Breast epithelium (tissue), 4 donors: ENCODE measurements at regions not wholly inside any gene's neighbourhood (a gene's known extent, or its start where the extent isn't known, plus 50 kb on each side); places are given as distances from the start of the nearest gene placed in this dataset.

Experiments
- DNase-seq, 2 donors: peaks; one replicate each; pipeline ENCODE4 v3.0.0-alpha.2; 2019; ENCODE audit warnings: low spot score in 2 of 2
- H3K27ac ChIP-seq, 2 donors: fragments of 200-600 bp; sonication (generic) in 1 of 2; one replicate each; pipeline ENCODE4 v1.5.1; 2016 to 2019; ENCODE audit warnings: mild to moderate bottlenecking in 1 of 2
- H3K27me3 ChIP-seq, 2 donors: fragments of 200-600 bp; sonication (generic) in 1 of 2; one replicate each; pipeline versions ENCODE4 v1.5.1 to v1.6.0; 2017 to 2019; ENCODE audit warnings: control low read depth in 1 of 2, mild to moderate bottlenecking in 1 of 2
- H3K36me3 ChIP-seq: fragments of 200-600 bp; one replicate; pipeline ENCODE4 v1.5.1; 2019
- H3K4me1 ChIP-seq, 2 donors: fragments of 200-600 bp; sonication (generic); one replicate each; pipeline ENCODE4 v1.5.1; 2016 to 2019; ENCODE audit warnings: control low read depth in 1 of 2
- H3K4me3 ChIP-seq, 3 donors: fragments of 200-600 bp; sonication (generic); 1 replicate in 2 of 3; 2 replicates in 1 of 3; pipeline ENCODE4 v1.5.1; 2016 to 2019; ENCODE audit warnings: mild to moderate bottlenecking in 3 of 3, moderate library complexity in 2 of 3
- H3K9me3 ChIP-seq, 2 donors: fragments of 200-600 bp; sonication (generic) in 1 of 2; one replicate each; pipeline ENCODE4 v1.5.1; 2016 to 2019; ENCODE audit warnings: control low read depth in 1 of 2
- POLR2A ChIP-seq: fragments of 450-650 bp; IDR thresholded peaks from one replicate; pipeline ENCODE4 v1.6.1; 2016; ENCODE audit warnings: antibody characterized with exemption, mild to moderate bottlenecking, moderate library complexity
- POLR2AphosphoS5 ChIP-seq, 3 donors: sonication (generic); formaldehyde crosslinking; IDR thresholded peaks; one replicate each; pipeline ENCODE4 v1.6.1; 2017; ENCODE audit warnings: antibody characterized with exemption in 3 of 3
- intact Hi-C: fragments of 100-400 bp; cut with DNase I; formaldehyde crosslinking; loops from one replicate; pipeline ENCODE4 v1.15.1; 2023; ENCODE audit warnings: low total_unique reads
- TF ChIP-seq, protein P1 (sequence below), 3 donors: fragments of 450-650 bp; IDR thresholded peaks; one replicate each; pipeline ENCODE4 v1.5.1; 2016 to 2017; ENCODE audit warnings: antibody characterized with exemption in 3 of 3, mild to moderate bottlenecking in 3 of 3, moderate library complexity in 3 of 3

- H3K9me3 ChIP-seq, result no peaks in the 10 kb centered on the region
- intact Hi-C loops, result no loop called here
- no peaks in the 10 kb centered on the region for H3K4me1 ChIP-seq
- H3K36me3 ChIP-seq, result no peaks in the 10 kb centered on the region
- no peak overlapping the region for H3K4me3 ChIP-seq
- TF ChIP-seq POLR2A (no peak), POLR2AphosphoS5 (IDR thresholded peaks at IDR 0.05) (no peak)
- TF ChIP-seq, protein P1, sequence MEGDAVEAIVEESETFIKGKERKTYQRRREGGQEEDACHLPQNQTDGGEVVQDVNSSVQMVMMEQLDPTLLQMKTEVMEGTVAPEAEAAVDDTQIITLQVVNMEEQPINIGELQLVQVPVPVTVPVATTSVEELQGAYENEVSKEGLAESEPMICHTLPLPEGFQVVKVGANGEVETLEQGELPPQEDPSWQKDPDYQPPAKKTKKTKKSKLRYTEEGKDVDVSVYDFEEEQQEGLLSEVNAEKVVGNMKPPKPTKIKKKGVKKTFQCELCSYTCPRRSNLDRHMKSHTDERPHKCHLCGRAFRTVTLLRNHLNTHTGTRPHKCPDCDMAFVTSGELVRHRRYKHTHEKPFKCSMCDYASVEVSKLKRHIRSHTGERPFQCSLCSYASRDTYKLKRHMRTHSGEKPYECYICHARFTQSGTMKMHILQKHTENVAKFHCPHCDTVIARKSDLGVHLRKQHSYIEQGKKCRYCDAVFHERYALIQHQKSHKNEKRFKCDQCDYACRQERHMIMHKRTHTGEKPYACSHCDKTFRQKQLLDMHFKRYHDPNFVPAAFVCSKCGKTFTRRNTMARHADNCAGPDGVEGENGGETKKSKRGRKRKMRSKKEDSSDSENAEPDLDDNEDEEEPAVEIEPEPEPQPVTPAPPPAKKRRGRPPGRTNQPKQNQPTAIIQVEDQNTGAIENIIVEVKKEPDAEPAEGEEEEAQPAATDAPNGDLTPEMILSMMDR (IDR thresholded peaks at IDR 0.05), result no peak
- H3K27ac ChIP-seq, result no peak overlapping the region
- H3K27me3 ChIP-seq, result no peaks in the 10 kb centered on the region
- DNase-seq, result no peak
Observed at GRCh38 chr7:81299711-81300110, 380.9 kb upstream of the SEMA3C start.

- DNase-seq, result no peak
- intact Hi-C loops, result no loop called here
- Histone ChIP-seq H3K9me3 (no peaks in the 10 kb centered on the region), H3K36me3 (no peaks in the 10 kb centered on the region), H3K27ac (no peak overlapping the region), H3K27me3 (no peaks in the 10 kb centered on the region), H3K4me3 (no peak overlapping the region), H3K4me1 (no peaks in the 10 kb centered on the region)
- TF ChIP-seq POLR2A (no peak), POLR2AphosphoS5 (IDR thresholded peaks at IDR 0.05) (no peak)
- TF ChIP-seq, protein P1 (IDR thresholded peaks at IDR 0.05), result no peak
Observed at GRCh38 chr7:81298951-81299666, 380.3 kb upstream of the SEMA3C start.

GRCh38 chr7:81297317-81297716 lies 378.5 kb upstream of the SEMA3C start:
- Histone ChIP-seq H3K36me3 (no peaks in the 10 kb centered on the region), H3K9me3 (no peaks in the 10 kb centered on the region), H3K27ac (no peak overlapping the region), H3K4me1 (no peaks in the 10 kb centered on the region), H3K4me3 (no peak overlapping the region), H3K27me3 (no peaks in the 10 kb centered on the region)
- TF ChIP-seq POLR2A (no peak), POLR2AphosphoS5 (IDR thresholded peaks at IDR 0.05) (no peak)
- TF ChIP-seq, protein P1 (IDR thresholded peaks at IDR 0.05), result no peak
- intact Hi-C loops, result no loop called here
- no peak for DNase-seq

GRCh38 chr7:81296726-81297125 lies 377.9 kb upstream of the SEMA3C start:
- H3K27me3 ChIP-seq, result no peaks in the 10 kb centered on the region
- TF ChIP-seq, protein P1 (IDR thresholded peaks at IDR 0.05), result no peak
- TF ChIP-seq POLR2A, result no peak
- DNase-seq, result no peak
- no peaks in the 10 kb centered on the region for H3K36me3 ChIP-seq
- H3K9me3 ChIP-seq, result no peaks in the 10 kb centered on the region
- no peak overlapping the region for H3K27ac ChIP-seq
- no peak overlapping the region for H3K4me3 ChIP-seq
- intact Hi-C loops, result no loop called here
- no peaks in the 10 kb centered on the region for H3K4me1 ChIP-seq

DNA sequence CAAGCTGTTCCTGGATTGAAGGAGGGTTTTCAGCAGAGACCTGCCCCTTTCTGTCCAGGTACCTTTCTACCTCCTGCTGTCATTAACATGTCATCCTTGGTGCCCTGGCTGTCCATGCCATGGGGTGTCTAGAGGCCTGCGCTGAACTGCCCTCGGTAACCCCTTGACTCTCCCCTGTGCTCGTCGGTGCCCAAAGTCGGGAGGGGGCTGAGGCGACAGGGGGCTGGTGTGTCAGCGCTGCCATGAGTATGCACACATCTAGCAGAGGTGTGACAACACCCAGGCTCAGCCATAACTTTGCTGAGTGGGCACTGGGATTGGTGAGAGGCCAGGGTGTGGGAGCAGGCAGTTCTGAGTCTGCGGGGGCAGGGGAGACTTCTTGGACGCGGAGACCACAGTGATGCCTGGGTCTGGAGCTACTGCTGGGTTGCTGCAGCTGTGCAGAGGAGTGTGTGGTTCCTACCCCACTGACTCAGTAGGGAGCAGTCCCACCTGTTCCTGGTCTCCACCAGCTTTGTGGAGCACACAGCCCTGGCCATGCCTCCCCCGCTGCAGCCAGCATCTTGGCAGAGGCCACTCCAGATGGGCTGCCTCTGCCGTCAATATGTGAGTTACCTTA lies 376.2 kb upstream of the SEMA3C start:
- Histone ChIP-seq H3K36me3 (no peaks in the 10 kb centered on the region), H3K27me3 (no peaks in the 10 kb centered on the region), H3K27ac (no peak overlapping the region), H3K9me3 (no peaks in the 10 kb centered on the region), H3K4me1 (no peaks in the 10 kb centered on the region), H3K4me3 (no peak overlapping the region)
- TF ChIP-seq, protein P1 (IDR thresholded peaks at IDR 0.05), result no peak
- TF ChIP-seq POLR2AphosphoS5 (IDR thresholded peaks at IDR 0.05), result no peak
- no peak for TF ChIP-seq POLR2A
- DNase-seq, result no peak
- intact Hi-C loops, result no loop called here
